ENCODE measurements at regions not wholly inside any gene's neighbourhood (a gene's known extent, or its start where the extent isn't known, plus 50 kb on each side); places are given as distances from the start of the nearest gene placed in this dataset.
"Not testable (repeated sequence)": the region's sequence is repeated elsewhere in the genome, so short reads cannot be mapped to it uniquely, and the experiment has no call there.

- no peak for DNase-seq
These were observed 206.8 kb downstream of the KCNJ2 start for GRCh38 chr17:70375813-70376770.

DNA sequence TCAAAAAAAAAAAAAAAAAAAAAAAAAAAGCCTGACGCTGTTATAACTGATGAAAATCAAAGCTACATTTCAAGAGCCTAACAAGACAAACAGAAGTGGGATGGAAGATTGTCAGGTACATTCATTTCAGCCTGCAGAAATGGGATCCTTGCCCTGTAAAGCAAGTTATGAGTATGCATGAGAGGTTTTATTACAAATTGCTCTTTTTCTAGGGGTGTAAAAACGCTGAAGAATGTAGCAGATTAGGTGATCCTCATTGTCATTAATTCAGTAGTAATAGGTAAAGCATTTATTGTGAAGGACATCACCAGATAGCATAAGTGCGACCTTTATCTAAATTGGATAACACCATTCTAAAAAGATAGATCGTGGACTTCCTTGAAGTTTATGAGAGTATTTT lies 208.3 kb downstream of the KCNJ2 start:
- no peak for DNase-seq

GRCh38 chr17:70378076-70378475 lies 208.7 kb downstream of the KCNJ2 start:
- DNase-seq, result no peak

GRCh38 chr17:70379945-70380344 lies 210.6 kb downstream of the KCNJ2 start:
- no peak for DNase-seq

GRCh38 chr17:70381916-70382315 lies 212.6 kb downstream of the KCNJ2 start:
- not testable (repeated sequence) for DNase-seq

DNA sequence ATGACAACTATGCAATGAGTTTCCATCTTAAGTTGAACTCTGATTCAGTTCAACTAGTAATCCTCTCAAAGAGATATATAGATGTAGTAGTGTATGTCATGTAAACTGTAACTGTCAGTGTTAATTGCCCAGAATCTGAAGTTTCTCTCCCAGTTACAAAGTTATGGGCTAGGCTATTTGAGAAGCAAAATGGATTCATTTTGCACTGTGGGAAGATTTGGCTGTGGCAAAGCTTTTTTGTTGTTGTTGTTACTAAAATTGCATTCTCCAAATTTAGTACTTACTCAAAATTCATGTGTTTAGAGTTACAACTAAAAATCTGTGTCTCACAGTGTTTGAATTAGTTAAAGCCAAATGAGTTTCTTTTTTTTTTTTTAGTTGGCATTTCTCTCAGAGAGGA lies 219.0 kb downstream of the KCNJ2 start:
- no peak for DNase-seq

GRCh38 chr17:70389232-70389757 lies 220.0 kb downstream of the KCNJ2 start:
- not testable (repeated sequence) for DNase-seq

- no peak for DNase-seq
These were observed 220.7 kb downstream of the KCNJ2 start for GRCh38 chr17:70390049-70390448.

DNA sequence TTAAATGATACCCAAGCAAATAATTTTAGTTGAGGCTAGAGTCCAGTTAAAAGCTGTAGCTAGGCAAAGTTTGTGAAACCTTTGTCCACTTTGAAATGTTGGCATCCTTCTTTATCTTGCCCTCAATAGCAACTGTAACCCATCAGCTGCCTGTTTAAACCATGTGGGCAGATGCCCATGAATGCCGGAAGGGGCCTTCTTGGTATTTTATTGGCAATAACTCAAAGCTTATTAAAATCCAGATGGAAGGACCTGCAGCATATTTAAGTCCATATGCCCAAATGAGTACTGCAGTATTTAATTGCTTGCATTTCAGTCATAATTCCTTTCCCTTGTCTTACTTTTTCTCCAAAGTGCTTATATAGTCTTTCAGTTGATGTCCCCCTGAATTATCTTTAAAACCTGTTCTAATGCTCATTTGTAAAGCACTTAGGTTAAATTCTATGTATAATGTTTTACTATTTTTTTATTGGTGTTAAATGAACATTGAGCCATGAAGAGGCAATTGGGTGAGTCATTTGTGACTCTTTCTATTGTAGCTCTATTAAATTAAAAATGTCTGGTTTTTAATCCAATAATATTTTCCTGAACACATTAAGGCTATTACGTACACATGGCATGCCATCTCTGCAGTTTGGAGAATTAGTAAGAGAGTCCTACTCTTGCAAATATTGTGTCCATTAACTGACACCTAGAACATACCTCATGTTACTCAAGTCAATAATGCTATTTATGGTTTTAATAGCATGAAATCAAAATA lies 225.3 kb downstream of the KCNJ2 start:
- DNase-seq, result no peak

DNA sequence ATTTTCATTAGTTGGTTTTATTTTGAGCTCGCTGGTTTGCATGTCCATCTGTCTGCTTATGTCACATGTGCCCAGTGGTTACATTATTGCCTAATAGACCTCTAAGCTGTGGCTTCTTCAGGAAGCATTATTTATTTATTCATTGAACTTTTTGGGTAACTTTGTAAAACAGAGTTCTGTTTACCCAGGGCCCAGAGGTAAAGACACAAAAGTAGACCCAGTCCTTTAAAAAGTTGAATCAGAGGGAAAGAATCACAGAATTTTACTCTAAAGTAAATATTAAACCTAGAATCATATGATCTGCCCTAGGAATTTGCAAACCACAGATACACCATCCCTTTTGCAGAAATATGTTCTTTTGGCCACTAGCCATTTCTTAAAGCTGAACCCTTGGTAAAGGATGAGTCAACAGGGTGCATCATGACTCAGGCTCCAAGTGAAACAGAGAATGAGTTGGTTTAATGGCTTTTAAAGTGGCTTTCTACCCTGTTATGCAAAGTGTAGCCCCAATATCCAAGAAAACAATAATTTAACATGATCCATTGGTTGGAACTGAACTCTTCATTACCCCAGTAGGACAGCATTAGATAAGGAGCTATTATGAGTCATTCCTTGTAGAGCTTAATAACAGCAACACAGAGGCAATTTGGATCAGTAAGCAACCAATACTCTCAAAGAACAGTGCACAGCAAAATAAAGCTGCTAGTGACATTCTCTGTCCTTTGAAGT lies 236.3 kb downstream of the KCNJ2 start:
- DNase-seq, result no peak

DNA sequence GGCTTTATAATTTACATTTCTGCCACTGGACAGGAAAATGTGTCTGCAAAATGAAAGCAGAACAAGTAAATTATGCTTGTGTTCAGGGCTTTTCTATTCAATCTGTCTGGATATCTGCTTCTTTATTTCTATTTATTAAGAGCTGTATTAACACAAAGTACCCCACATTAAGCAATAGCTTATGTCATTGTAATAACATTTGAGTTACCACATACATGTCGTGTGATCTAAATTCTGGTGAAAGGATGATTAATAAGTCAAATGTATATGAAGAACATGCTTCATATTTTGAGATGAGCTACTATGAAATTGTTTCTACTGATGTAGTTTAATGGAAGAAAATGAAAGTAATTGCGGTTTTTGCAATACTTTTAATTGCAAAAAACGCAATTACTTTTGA lies 238.2 kb downstream of the KCNJ2 start:
- no peak for DNase-seq

DNA sequence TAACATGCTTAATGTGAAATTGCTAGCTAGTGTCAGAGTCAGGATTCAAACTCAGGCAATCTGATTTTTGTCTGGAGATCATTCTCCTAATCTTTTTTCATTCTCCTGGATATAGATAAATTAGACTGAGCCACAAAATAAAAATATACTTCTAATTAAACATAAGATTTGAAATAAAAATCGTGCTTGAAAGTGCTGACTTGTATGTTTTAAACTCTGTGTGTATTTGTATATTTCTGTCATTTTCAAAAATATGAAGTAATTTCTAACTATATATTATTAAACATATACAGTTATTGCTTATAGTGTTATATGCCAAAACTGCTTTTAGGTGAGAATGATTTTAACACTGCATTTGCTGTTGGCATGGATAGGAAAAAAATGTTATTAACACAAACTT lies 239.4 kb downstream of the KCNJ2 start:
- no peak for DNase-seq

GRCh38 chr17:70414300-70414699 lies 245.0 kb downstream of the KCNJ2 start:
- DNase-seq, result no peak

- no peak for DNase-seq
These were observed 251.6 kb downstream of the KCNJ2 start for GRCh38 chr17:70420861-70421445.

GRCh38 chr17:70422862-70423261 lies 253.5 kb downstream of the KCNJ2 start:
- no peak for DNase-seq

GRCh38 chr17:70423562-70423961 lies 254.2 kb downstream of the KCNJ2 start:
- DNase-seq, result no peak

DNA sequence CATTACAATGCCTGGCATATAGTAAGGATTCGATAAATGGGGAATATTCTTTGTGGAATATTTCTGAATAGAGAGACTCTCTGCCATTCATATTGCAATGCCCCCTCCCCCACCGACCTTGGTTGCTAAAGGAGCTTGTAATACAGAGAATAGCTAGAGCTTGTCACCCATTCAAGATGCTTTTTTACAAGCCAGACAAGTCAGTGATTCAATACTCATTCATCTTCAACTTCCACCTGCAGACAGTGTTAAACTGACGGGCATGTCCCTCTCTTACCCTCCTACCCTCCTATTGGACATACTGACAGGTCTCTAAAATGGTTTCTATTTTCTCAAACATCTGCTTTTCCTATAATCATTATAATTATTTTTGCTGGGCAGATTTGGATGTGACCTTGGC lies 257.4 kb downstream of the KCNJ2 start:
- no peak for DNase-seq

- DNase-seq, result no peak
These were observed 265.5 kb downstream of the KCNJ2 start for GRCh38 chr17:70434536-70435490.

GRCh38 chr17:70437656-70438055 lies 268.3 kb downstream of the KCNJ2 start:
- DNase-seq, result no peak

DNA sequence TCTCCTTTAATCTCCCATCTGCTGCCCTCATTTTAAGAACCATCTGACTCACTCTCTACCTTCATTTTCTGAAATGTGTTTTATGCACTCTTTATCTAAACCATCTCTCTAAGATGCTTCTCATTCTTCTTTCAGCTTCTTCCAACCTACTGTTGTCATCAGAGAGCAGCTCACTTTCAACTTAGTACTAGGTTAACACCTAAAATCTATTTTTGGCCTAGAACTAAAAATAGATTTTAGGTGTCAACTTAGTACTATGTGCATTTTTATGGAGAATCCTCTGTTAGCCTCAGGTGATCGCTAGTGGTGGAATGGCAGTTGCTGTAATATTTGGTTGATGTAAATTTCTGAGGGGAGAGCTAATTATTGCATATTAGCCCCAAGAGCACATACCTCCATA lies 277.1 kb downstream of the KCNJ2 start:
- no peak for DNase-seq

- DNase-seq, result no peak
These were observed 278.3 kb downstream of the KCNJ2 start for GRCh38 chr17:70447588-70447987.
